Loucy (cell line): ENCODE measurements at regions not wholly inside any gene's neighbourhood (a gene's known extent, or its start where the extent isn't known, plus 50 kb on each side); places are given as distances from the start of the nearest gene placed in this dataset.

Experiments used
- H2AFZ ChIP-seq: fragments of 200-600 bp; sonication (generic); 2 replicates; pipeline ENCODE4 v1.6.0; 2016; ENCODE audit warnings: antibody characterized with exemption, mild to moderate bottlenecking, low read length, moderate library complexity
- H3F3A ChIP-seq: fragments of 200-600 bp; 2 replicates; pipeline ENCODE4 v1.6.0; 2016; ENCODE audit warnings: antibody characterized with exemption, low read depth, mild to moderate bottlenecking
- H3K27me3 ChIP-seq: fragments of 200-600 bp; sonication (generic); 2 replicates; pipeline ENCODE4 v1.6.1; 2014; ENCODE audit warnings: low read length, mild to moderate bottlenecking; ENCODE audit not compliant: insufficient read depth, poor library complexity, severe bottlenecking
- H3K36me3 ChIP-seq: fragments of 200-600 bp; sonication (generic); 2 replicates; pipeline ENCODE4 v1.6.1; 2016; ENCODE audit warnings: low read length; ENCODE audit not compliant: insufficient read depth
- H3K4me1 ChIP-seq: fragments of 200-600 bp; sonication (generic); 2 replicates; pipeline ENCODE4 v1.5.1; 2014; ENCODE audit warnings: low read length, mild to moderate bottlenecking; ENCODE audit not compliant: insufficient read depth, poor library complexity, severe bottlenecking
- H3K4me2 ChIP-seq: fragments of 200-600 bp; sonication (generic); 2 replicates; pipeline ENCODE4 v1.6.0; 2014; ENCODE audit warnings: antibody characterized with exemption, low read length, low read depth, mild to moderate bottlenecking; ENCODE audit not compliant: poor library complexity, severe bottlenecking
- H3K4me3 ChIP-seq: fragments of 200-600 bp; sonication (generic); 2 replicates; pipeline ENCODE4 v1.5.1; 2014; ENCODE audit warnings: low read length, mild to moderate bottlenecking, mixed read lengths; ENCODE audit not compliant: poor library complexity, severe bottlenecking
- H3K79me2 ChIP-seq: fragments of 200-600 bp; sonication (generic); 2 replicates; pipeline ENCODE4 v1.6.1; 2014; ENCODE audit warnings: low read length; ENCODE audit not compliant: insufficient read depth
- H3K9ac ChIP-seq: fragments of 200-600 bp; sonication (generic); 2 replicates; pipeline ENCODE4 v1.6.0; 2014; ENCODE audit warnings: mild to moderate bottlenecking, low read depth, low read length, moderate library complexity; ENCODE audit not compliant: poor library complexity, severe bottlenecking
- H3K9me2 ChIP-seq: fragments of 200-600 bp; sonication (generic); replicated peaks from 2 replicates; pipeline ENCODE4 v1.6.1; 2016; ENCODE audit warnings: low read depth, low read length, mixed read lengths
- H3K9me3 ChIP-seq: fragments of 200-600 bp; sonication (generic); 2 replicates; pipeline ENCODE4 v1.6.1; 2014; ENCODE audit warnings: mild to moderate bottlenecking, antibody characterized with exemption, low read length, low read depth; ENCODE audit not compliant: insufficient read depth
- H4K20me1 ChIP-seq: fragments of 200-600 bp; sonication (generic); 2 replicates; pipeline ENCODE4 v1.6.0; 2014; ENCODE audit warnings: antibody characterized with exemption, low read length, mild to moderate bottlenecking; ENCODE audit not compliant: insufficient read depth, poor library complexity, severe bottlenecking
- CTCF ChIP-seq: fragments of 200-600 bp; sonication (generic); conservative IDR thresholded peaks from 2 replicates; pipeline ENCODE4 v1.5.1; 2014; ENCODE audit warnings: mild to moderate bottlenecking, antibody characterized with exemption, low read length
- EZH2phosphoT487 ChIP-seq: fragments of 200-600 bp; IDR thresholded peaks from 2 replicates; pipeline ENCODE4 v1.6.1; 2018; ENCODE audit warnings: antibody characterized with exemption, mild to moderate bottlenecking, moderate library complexity, borderline replicate concordance

- H3K36me3 ChIP-seq: no peaks in the 10 kb centered on the region
- H3K79me2 ChIP-seq: no peaks in the 10 kb centered on the region
- H2AFZ ChIP-seq: no peak overlapping the region
- H3K27me3 ChIP-seq: no peaks in the 10 kb centered on the region
- H4K20me1 ChIP-seq: no peaks in the 10 kb centered on the region
- peaks cover 6% of the 10 kb centered on the region for H3K4me1 ChIP-seq
- H3K9me3 ChIP-seq: no peaks in the 10 kb centered on the region
- no peak overlapping the region for H3K9ac ChIP-seq
- H3K4me3 ChIP-seq: no peak overlapping the region
- TF ChIP-seq CTCF (no peak; the same call in 1 of the 2 replicates), EZH2phosphoT487 (no peak)
- no peak overlapping the region for H3K4me2 ChIP-seq
- no peaks in the 10 kb centered on the region for H3F3A ChIP-seq
- H3K9me2 ChIP-seq: no peaks in the 10 kb centered on the region
Observed at GRCh38 chr13:95485045-95485517, 67.4 kb upstream of the CLDN10 start.

- no peaks in the 10 kb centered on the region for H3K79me2 ChIP-seq
- no peak overlapping the region for H3K4me2 ChIP-seq
- no peak overlapping the region for H3K9ac ChIP-seq
- no peaks in the 10 kb centered on the region for H3K27me3 ChIP-seq
- H3K36me3 ChIP-seq: no peaks in the 10 kb centered on the region
- H3K4me1 ChIP-seq: peaks cover 4% of the 10 kb centered on the region
- no peaks in the 10 kb centered on the region for H3K9me3 ChIP-seq
- TF ChIP-seq EZH2phosphoT487: no peak
- no peak for TF ChIP-seq CTCF
- no peaks in the 10 kb centered on the region for H4K20me1 ChIP-seq
- H3K4me3 ChIP-seq: no peak overlapping the region
- H3K9me2 ChIP-seq: no peaks in the 10 kb centered on the region
- no peaks in the 10 kb centered on the region for H3F3A ChIP-seq
- no peak overlapping the region for H2AFZ ChIP-seq
Observed at GRCh38 chr13:95485518-95486144, 66.9 kb upstream of the CLDN10 start.

- H4K20me1 ChIP-seq: no peaks in the 10 kb centered on the region
- TF ChIP-seq EZH2phosphoT487 (no peak), CTCF (no peak)
- no peaks in the 10 kb centered on the region for H3K9me2 ChIP-seq
- no peak overlapping the region for H3K4me3 ChIP-seq
- H3F3A ChIP-seq: no peaks in the 10 kb centered on the region
- H3K4me1 ChIP-seq: no peaks in the 10 kb centered on the region
- H3K79me2 ChIP-seq: no peaks in the 10 kb centered on the region
- no peak overlapping the region for H3K4me2 ChIP-seq
- no peak overlapping the region for H2AFZ ChIP-seq
- no peaks in the 10 kb centered on the region for H3K9me3 ChIP-seq
- H3K9ac ChIP-seq: no peak overlapping the region
- H3K36me3 ChIP-seq: no peaks in the 10 kb centered on the region
- no peaks in the 10 kb centered on the region for H3K27me3 ChIP-seq
Observed at GRCh38 chr13:95492044-95492801, 60.3 kb upstream of the CLDN10 start.
